ENCODE measurements at regions not wholly inside any gene's neighbourhood (a gene's known extent, or its start where the extent isn't known, plus 50 kb on each side); places are given as distances from the start of the nearest gene placed in this dataset.

GRCh38 chr12:107843351-107844311, 69.1 kb downstream of the ASCL4 start:
- WGBS, 2 experiments (ENCODE audit: extremely low coverage in 2 of 2, insufficient read length in 1 of 2): 3% methylated on average over 37 of the region's 59 CpGs; no CpG with 5 or more reads in 1 of the 2 experiments
- Histone ChIP-seq H2BK120ac (ENCODE audit: low read depth, low read length) (no peak overlapping the region), H2BK20ac (ENCODE audit: low read depth, low read length) (no peak overlapping the region), H3K18ac (ENCODE audit: low read depth, low read length) (no peak overlapping the region), H3K4me3 (ENCODE audit: insufficient read depth, low read depth, low read length) (no peak overlapping the region), H3K4me1 (ENCODE audit: control insufficient read depth, insufficient read depth, low read length) (no peaks in the 10 kb centered on the region), H3K79me1 (ENCODE audit: low read depth in 1 of 2, low read length in 2 of 2) (no peaks in the 10 kb centered on the region), H3K4ac (ENCODE audit: low read depth, low read length) (no peak overlapping the region), H2BK15ac (ENCODE audit: low read depth, low read length) (no peak overlapping the region), H4K91ac (ENCODE audit: insufficient read depth, low read depth, low read length) (no peak overlapping the region), H2AK9ac (replicated peaks; ENCODE audit: low read depth, low read length, poor library complexity) (no peak overlapping the region), H3K23ac (ENCODE audit: low read depth, low read length) (no peak overlapping the region), H4K8ac (ENCODE audit: low read depth in 2 of 2, low read length in 2 of 2) (no peak overlapping the region), H3K9me1 (ENCODE audit: insufficient read depth, low read length) (no peaks in the 10 kb centered on the region), H2AFZ (replicated peaks; ENCODE audit: low read length, poor library complexity) (peak overlapping the region; percentile 77), H2BK5ac (ENCODE audit: low read depth, low read length, poor library complexity, severe bottlenecking) (no peak overlapping the region), H3K9ac (ENCODE audit: low read depth, low read length) (no peak overlapping the region), H2AK5ac (ENCODE audit: low read depth, low read length) (no peak overlapping the region), H3K27ac (ENCODE audit: insufficient read depth, low read length) (no peak overlapping the region), H3K4me2 (ENCODE audit: low read depth, low read length) (peak overlapping the region; percentile 41; the same call in 1 of the 2 replicates), H3K56ac (ENCODE audit: extremely low read depth, insufficient read depth, low read length) (no peak overlapping the region), H3K9me3 (ENCODE audit: control insufficient read depth, insufficient read depth, low read length) (no peaks in the 10 kb centered on the region), H3K36me3 (ENCODE audit: control insufficient read depth, insufficient read depth, low read length) (no peaks in the 10 kb centered on the region), H4K20me1 (ENCODE audit: insufficient read depth, low read length) (no peaks in the 10 kb centered on the region), H3K27me3 (ENCODE audit: control insufficient read depth, insufficient read depth, low read length) (peaks cover 36% of the 10 kb centered on the region), H4K5ac (ENCODE audit: low read depth, low read length) (no peak overlapping the region), H3K14ac (replicated peaks; ENCODE audit: low read depth, low read length) (no peak overlapping the region)
- no peak for DNase-seq
- BruUV-seq (replicated peaks): no TSS peak
- ATAC-seq (ENCODE audit: low read depth): peak; percentile 51
- CTCF ChIA-PET: interaction anchor here (0.5 kb wide), 1 partner anchor 40 kb away, joined by 3 read pairs; no protein-coding TSS in a partner anchor
- in situ Hi-C loops (cut with MboI; ENCODE audit: low sequenced_read_pairs): no loop called here
- POLR2A ChIA-PET (ENCODE audit: unreplicated experiment): no interaction called here
- dilution Hi-C loops (cut with HindIII; ENCODE audit: low sequenced_read_pairs, unreplicated experiment): no loop called here
- intact Hi-C loops (cut with micrococcal nuclease): no loop called here
- TF ChIP-seq, protein P1, sequence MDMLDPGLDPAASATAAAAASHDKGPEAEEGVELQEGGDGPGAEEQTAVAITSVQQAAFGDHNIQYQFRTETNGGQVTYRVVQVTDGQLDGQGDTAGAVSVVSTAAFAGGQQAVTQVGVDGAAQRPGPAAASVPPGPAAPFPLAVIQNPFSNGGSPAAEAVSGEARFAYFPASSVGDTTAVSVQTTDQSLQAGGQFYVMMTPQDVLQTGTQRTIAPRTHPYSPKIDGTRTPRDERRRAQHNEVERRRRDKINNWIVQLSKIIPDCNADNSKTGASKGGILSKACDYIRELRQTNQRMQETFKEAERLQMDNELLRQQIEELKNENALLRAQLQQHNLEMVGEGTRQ (IDR thresholded peaks at IDR 0.05; ENCODE audit: low read depth, low read length): no peak
- TF ChIP-seq BHLHE40 (IDR thresholded peaks at IDR 0.05; ENCODE audit: low read depth, low read length) (no peak), SMC3 (IDR thresholded peaks at IDR 0.05; ENCODE audit: low read depth, low read length) (no peak), CTCF (conservative IDR thresholded peaks at IDR 0.05; ENCODE audit: low read depth, low read length) (no peak), RAD21 (IDR thresholded peaks at IDR 0.05; ENCODE audit: low read length) (no peak), MAFK (IDR thresholded peaks at IDR 0.05; ENCODE audit: low read depth, low read length) (no peak), FOS (IDR thresholded peaks at IDR 0.05; ENCODE audit: low read depth, low read length) (no peak), MXI1 (IDR thresholded peaks at IDR 0.05; ENCODE audit: borderline replicate concordance, low read depth, low read length) (no peak), ELK1 (IDR thresholded peaks at IDR 0.05; ENCODE audit: borderline replicate concordance, low read depth, low read length) (no peak), RCOR1 (IDR thresholded peaks at IDR 0.05; ENCODE audit: insufficient replicate concordance, low read length) (no peak), CEBPB (IDR thresholded peaks at IDR 0.05; ENCODE audit: low read depth, low read length) (no peak), RFX5 (IDR thresholded peaks at IDR 0.05; ENCODE audit: low read depth, low read length) (no peak), MAZ (IDR thresholded peaks at IDR 0.05; ENCODE audit: borderline replicate concordance, low read depth, low read length) (no peak), CHD1 (IDR thresholded peaks at IDR 0.05; ENCODE audit: low read depth, low read length) (no peak)

Data from IMR-90 (cell line).